ENCODE measurements at regions not wholly inside any gene's neighbourhood (a gene's known extent, or its start where the extent isn't known, plus 50 kb on each side); places are given as distances from the start of the nearest gene placed in this dataset.

GRCh38 chr2:47653902-47654789 is 83.4 kb upstream of the KCNK12 start:
- TF ChIP-seq, protein P1, sequence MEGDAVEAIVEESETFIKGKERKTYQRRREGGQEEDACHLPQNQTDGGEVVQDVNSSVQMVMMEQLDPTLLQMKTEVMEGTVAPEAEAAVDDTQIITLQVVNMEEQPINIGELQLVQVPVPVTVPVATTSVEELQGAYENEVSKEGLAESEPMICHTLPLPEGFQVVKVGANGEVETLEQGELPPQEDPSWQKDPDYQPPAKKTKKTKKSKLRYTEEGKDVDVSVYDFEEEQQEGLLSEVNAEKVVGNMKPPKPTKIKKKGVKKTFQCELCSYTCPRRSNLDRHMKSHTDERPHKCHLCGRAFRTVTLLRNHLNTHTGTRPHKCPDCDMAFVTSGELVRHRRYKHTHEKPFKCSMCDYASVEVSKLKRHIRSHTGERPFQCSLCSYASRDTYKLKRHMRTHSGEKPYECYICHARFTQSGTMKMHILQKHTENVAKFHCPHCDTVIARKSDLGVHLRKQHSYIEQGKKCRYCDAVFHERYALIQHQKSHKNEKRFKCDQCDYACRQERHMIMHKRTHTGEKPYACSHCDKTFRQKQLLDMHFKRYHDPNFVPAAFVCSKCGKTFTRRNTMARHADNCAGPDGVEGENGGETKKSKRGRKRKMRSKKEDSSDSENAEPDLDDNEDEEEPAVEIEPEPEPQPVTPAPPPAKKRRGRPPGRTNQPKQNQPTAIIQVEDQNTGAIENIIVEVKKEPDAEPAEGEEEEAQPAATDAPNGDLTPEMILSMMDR (IDR thresholded peaks at IDR 0.05; ENCODE audit: insufficient read depth, low read length): no peak
- TF ChIP-seq GABPA (IDR thresholded peaks at IDR 0.05; ENCODE audit: low read depth) (no peak), POLR2AphosphoS5 (IDR thresholded peaks at IDR 0.05; ENCODE audit: low read depth) (no peak), REST (IDR thresholded peaks at IDR 0.05; ENCODE audit: insufficient replicate concordance, low read depth) (no peak)
